ENCODE measurements at regions not wholly inside any gene's neighbourhood (a gene's known extent, or its start where the extent isn't known, plus 50 kb on each side); places are given as distances from the start of the nearest gene placed in this dataset.
"Not testable (repeated sequence)": the region's sequence is repeated elsewhere in the genome, so short reads cannot be mapped to it uniquely, and the experiment has no call there.

DNA sequence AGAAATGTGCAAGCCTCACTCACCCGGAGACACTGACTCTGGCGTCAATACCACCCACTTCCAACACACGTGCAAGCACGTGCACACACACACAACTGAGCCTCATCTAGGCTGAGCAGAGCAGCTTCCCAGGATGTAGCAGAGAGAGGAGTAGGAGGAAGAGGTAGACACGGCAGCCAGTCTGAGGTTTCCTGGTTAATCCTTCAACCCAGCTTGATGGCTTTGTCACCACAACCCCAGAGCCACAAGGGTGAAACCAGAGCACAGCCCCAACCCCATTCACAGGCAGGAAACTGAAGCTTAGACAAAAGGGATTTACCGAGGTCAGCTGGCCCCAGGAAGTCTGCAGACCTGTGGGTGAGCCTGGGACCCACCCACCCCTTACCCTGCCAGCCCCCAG lies 905.3 kb downstream of the TUBA3C start:
- DNase-seq; ATAC-seq (replicated peaks); H3K36me3 Mint-ChIP-seq; H3K27me3 Mint-ChIP-seq; H3K27ac Mint-ChIP-seq; H3K4me1 Mint-ChIP-seq; H3K4me3 Mint-ChIP-seq; H3K9me3 Mint-ChIP-seq: not testable (repeated sequence)

GRCh38 chr13:18273785-18274514 lies 907.7 kb downstream of the TUBA3C start:
- not testable (repeated sequence) for H3K36me3 Mint-ChIP-seq, H3K27me3 Mint-ChIP-seq, DNase-seq, H3K27ac Mint-ChIP-seq, H3K4me3 Mint-ChIP-seq, H3K4me1 Mint-ChIP-seq, H3K9me3 Mint-ChIP-seq
- ATAC-seq (replicated peaks) = peak in 1 of 2 donors; percentile 29

GRCh38 chr13:18258801-18259419 lies 922.7 kb downstream of the TUBA3C start:
- H3K27ac Mint-ChIP-seq; ATAC-seq (replicated peaks); H3K4me1 Mint-ChIP-seq; H3K36me3 Mint-ChIP-seq; DNase-seq; H3K27me3 Mint-ChIP-seq; H3K4me3 Mint-ChIP-seq: not testable (repeated sequence)
- H3K9me3 Mint-ChIP-seq = peaks cover 0 to 10% of the 10 kb centered on the region in 2 donors

DNA sequence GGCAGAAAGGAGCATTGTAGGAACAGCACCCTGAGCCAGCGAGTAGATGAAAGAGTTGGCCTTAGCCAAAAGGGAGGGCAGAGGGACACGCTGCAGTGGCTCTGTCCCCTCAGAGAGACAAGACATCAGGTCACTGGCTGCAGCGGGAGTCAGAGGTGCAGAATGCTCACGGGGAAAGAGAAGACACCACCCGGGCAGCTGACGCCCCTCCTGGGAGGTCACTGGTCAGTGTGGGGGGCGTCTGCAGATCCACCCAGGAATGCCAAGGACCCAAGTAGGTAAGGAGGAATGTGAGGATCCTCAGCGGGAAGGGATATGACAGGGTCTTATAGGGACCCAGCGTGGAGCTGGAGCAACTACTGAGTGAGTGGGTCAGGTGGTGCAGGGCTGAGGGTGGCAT lies 923.9 kb downstream of the TUBA3C start:
- not testable (repeated sequence) for DNase-seq; H3K27me3 Mint-ChIP-seq; H3K27ac Mint-ChIP-seq; H3K4me3 Mint-ChIP-seq; H3K36me3 Mint-ChIP-seq; ATAC-seq (replicated peaks); H3K4me1 Mint-ChIP-seq
- peaks cover 0 to 10% of the 10 kb centered on the region in 2 donors for H3K9me3 Mint-ChIP-seq

DNA sequence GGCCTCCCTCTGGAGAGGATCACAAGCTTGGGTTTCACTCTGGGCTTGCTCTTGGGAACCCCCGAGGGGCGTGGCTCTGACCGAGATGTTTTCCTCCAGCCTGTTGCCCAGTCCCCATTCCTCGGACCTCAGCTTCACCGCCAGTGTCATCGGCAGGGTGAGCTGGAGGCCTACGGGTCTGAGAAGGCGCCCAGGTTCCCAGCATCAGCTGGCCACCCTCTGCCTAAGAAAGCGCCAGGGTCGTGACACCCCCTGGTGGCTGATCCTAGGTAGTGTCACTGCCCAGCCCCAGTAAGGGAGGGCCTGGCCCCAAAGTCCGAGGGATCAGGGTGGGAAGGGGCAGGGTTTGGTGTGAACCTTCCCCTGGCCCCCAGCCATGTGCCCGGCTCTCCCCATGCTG lies 928.8 kb downstream of the TUBA3C start:
- not testable (repeated sequence) for H3K27ac Mint-ChIP-seq; H3K4me1 Mint-ChIP-seq; H3K27me3 Mint-ChIP-seq; ATAC-seq (replicated peaks); H3K36me3 Mint-ChIP-seq; DNase-seq; H3K4me3 Mint-ChIP-seq
- H3K9me3 Mint-ChIP-seq = peaks cover 5 to 18% of the 10 kb centered on the region in 2 donors

DNA sequence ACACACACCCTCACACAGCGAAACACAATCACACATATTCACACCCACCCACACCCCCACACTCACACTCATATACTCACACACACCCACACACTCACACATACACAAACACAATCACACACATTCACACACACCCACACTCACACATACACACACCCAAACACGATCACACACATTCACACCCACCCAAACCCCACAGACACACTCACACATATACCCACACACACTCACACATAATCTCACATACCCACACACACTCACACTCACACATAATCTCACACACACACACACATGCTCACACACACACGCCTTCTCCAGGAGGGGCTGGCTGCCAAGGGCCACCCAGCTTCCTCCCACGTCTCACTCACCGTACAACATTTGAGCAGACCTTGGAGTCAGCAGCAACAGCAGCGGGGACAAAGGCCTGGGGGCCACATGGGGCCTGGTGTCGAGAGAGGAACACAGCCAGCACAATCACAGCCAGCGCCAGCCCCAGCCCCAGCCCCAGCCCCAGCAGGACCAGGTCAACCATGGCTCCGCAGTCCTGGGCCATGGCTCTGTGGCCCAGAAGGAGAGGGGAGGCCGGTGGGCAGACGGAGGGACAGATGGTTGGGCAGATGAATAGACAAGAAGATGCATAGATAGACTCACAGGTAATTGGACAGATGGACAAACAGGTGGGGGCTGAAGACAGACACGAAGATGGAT lies 932.9 kb downstream of the TUBA3C start:
- not testable (repeated sequence) for DNase-seq, H3K27ac Mint-ChIP-seq, H3K27me3 Mint-ChIP-seq

DNA sequence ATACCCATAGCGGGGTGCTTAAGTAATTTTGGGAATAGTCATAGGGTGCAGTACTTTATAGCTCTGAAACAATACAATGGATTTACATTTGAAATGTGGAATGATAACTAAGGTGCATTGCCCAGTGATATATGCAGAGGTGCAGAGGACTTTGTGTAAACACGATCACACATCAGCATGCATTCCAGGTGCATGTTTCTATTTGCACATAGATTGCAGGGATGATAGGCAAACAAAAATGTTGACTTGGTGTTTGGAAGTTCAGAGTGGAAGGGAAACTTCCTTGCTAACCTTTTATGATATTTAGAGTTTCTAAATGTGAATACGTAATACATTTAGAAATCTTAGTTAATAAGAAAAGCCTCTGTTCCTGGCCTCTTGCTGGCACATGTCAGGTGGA lies 941.5 kb downstream of the TUBA3C start:
- DNase-seq; H3K27ac Mint-ChIP-seq; H3K4me1 Mint-ChIP-seq; ATAC-seq (replicated peaks); H3K27me3 Mint-ChIP-seq; H3K36me3 Mint-ChIP-seq; H3K4me3 Mint-ChIP-seq: not testable (repeated sequence)
- H3K9me3 Mint-ChIP-seq = peaks cover 0 to 11% of the 10 kb centered on the region in 2 donors

More for the DNA sequence above, 932.9 kb downstream of the TUBA3C start:
- not testable (repeated sequence) for H3K36me3 Mint-ChIP-seq; H3K4me1 Mint-ChIP-seq; ATAC-seq (replicated peaks); H3K4me3 Mint-ChIP-seq
- peaks cover 5 to 11% of the 10 kb centered on the region in 2 donors for H3K9me3 Mint-ChIP-seq

GRCh38 chr13:18238586-18238985 lies 943.0 kb downstream of the TUBA3C start:
- peaks cover 0 to 11% of the 10 kb centered on the region in 2 donors for H3K9me3 Mint-ChIP-seq
- not testable (repeated sequence) for ATAC-seq (replicated peaks); DNase-seq; H3K4me1 Mint-ChIP-seq; H3K36me3 Mint-ChIP-seq; H3K27me3 Mint-ChIP-seq; H3K4me3 Mint-ChIP-seq; H3K27ac Mint-ChIP-seq

DNA sequence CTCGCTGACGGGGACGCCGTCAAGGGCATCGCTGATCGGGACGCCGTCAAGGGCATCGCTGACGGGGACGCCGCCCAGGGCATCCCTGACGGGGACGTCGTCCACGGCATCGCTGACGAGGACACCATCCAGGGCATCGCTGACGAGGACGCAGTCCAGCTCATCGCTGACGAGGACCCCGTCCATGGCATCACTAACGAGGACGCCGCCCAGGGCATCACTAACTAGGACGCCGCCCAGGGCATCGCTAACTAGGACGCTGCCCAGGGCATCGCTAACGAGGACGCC lies 945.2 kb downstream of the TUBA3C start:
- ATAC-seq (replicated peaks) (no peak), DNase-seq (no peak)
- H3K4me3 Mint-ChIP-seq = no peak overlapping the region
- no peak overlapping the region for H3K27ac Mint-ChIP-seq
- H3K4me1 Mint-ChIP-seq = no peaks in the 10 kb centered on the region
- no peaks in the 10 kb centered on the region for H3K36me3 Mint-ChIP-seq
- peaks cover 0 to 7% of the 10 kb centered on the region in 2 donors for H3K9me3 Mint-ChIP-seq
- H3K27me3 Mint-ChIP-seq = no peaks in the 10 kb centered on the region

- Mint-ChIP-seq H3K36me3 (no peaks in the 10 kb centered on the region), H3K4me1 (no peaks in the 10 kb centered on the region), H3K9me3 (peaks cover 0 to 4% of the 10 kb centered on the region in 2 donors), H3K4me3 (no peak overlapping the region), H3K27ac (no peak overlapping the region), H3K27me3 (no peaks in the 10 kb centered on the region)
- DNase-seq (no peak), ATAC-seq (replicated peaks) (no peak)
Measured at GRCh38 chr13:18235756-18236527, 945.7 kb downstream of the TUBA3C start.

GRCh38 chr13:18235172-18235571 lies 946.5 kb downstream of the TUBA3C start:
- Mint-ChIP-seq H3K27ac (no peak overlapping the region), H3K36me3 (no peaks in the 10 kb centered on the region), H3K27me3 (no peaks in the 10 kb centered on the region), H3K4me1 (no peaks in the 10 kb centered on the region), H3K9me3 (peaks cover 0 to 8% of the 10 kb centered on the region in 2 donors), H3K4me3 (no peak overlapping the region)
- ATAC-seq (replicated peaks) (no peak), DNase-seq (no peak)

- not testable (repeated sequence) for H3K27ac Mint-ChIP-seq; H3K4me1 Mint-ChIP-seq; H3K27me3 Mint-ChIP-seq; H3K36me3 Mint-ChIP-seq; ATAC-seq (replicated peaks); H3K4me3 Mint-ChIP-seq; H3K9me3 Mint-ChIP-seq; DNase-seq
Measured at GRCh38 chr13:18234451-18234850, 947.2 kb downstream of the TUBA3C start.

GRCh38 chr13:18233783-18234299 lies 947.8 kb downstream of the TUBA3C start:
- Mint-ChIP-seq H3K9me3 (peaks cover 0 to 5% of the 10 kb centered on the region in 2 donors), H3K36me3 (no peaks in the 10 kb centered on the region), H3K4me3 (no peak overlapping the region), H3K4me1 (no peaks in the 10 kb centered on the region), H3K27me3 (no peaks in the 10 kb centered on the region), H3K27ac (no peak overlapping the region)
- ATAC-seq (replicated peaks) = no peak
- DNase-seq = no peak

All from stimulated activated naive B cell treated with anti-CD40 and anti-IgM and Interleukin-4, amounts not matched to agents 10 μg/mL and 1 μg/mL and 100 μg/mL, for 72 hours (primary cell).